Stimulated activated CD8-positive, alpha-beta memory T cell treated with anti-CD3 and anti-CD28 coated beads, Interleukin-15, amount 100 ng/mL, for 48 hours (primary cell): ENCODE measurements at regions not wholly inside any gene's neighbourhood (a gene's known extent, or its start where the extent isn't known, plus 50 kb on each side); places are given as distances from the start of the nearest gene placed in this dataset.
"Not testable (repeated sequence)": the region's sequence is repeated elsewhere in the genome, so short reads cannot be mapped to it uniquely, and the experiment has no call there.

ENCODE experiments used
- DNase-seq, 2 donors: peaks; one replicate each; pipeline ENCODE4 v3.0.0-alpha.2; 2020; ENCODE audit warnings: low read depth in 2 of 2

DNA sequence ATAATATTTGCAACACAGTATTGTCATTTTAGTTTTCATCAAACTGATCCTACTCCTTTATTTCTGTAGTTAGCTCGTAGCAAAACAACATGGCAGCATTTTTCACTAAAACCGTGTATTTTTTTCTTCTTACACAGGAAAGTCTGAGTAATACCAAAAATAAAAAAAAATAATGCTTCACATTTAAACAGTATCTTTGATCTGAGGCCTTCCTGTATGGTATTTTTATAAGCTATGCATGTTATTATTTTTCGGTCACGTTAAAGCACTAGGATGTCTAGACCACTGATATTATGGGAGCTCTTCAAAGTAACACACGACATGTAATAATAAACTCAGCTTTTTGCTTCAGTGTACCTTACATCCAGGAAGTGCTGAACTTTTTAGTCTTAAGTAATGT lies 94.1 kb upstream of the SRD5A3 start:
- no peak for DNase-seq

DNA sequence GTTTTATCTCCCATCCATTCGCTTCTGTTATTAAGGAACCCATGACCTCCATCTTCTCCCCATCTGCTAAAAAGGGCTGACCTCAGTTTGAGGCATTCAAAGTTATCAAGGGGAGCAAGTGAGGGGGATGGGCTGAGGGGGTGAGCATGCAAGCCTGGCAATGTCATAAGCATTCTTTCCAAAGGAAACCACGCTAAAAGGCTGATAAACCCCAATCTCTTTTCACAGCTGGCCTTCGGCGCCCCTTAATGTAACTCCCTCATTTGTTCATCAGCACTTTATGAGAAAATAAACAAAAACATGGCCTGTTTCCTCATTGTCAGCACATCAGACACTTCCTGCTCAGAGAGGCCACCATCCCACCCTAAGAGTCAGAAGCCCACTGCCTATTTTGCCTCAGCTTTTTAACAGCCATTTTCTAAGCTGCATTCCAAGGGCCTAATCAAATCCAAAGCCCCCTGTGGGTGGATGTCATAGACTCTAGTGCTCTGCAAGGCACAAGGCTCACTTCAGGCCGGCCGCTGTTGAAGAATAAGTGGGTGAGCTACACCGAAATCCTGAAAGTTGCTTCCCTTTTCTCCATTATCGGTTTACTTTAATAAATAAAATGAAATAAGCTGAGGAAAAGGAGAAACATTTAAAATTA lies 92.0 kb upstream of the SRD5A3 start:
- DNase-seq: no peak

DNA sequence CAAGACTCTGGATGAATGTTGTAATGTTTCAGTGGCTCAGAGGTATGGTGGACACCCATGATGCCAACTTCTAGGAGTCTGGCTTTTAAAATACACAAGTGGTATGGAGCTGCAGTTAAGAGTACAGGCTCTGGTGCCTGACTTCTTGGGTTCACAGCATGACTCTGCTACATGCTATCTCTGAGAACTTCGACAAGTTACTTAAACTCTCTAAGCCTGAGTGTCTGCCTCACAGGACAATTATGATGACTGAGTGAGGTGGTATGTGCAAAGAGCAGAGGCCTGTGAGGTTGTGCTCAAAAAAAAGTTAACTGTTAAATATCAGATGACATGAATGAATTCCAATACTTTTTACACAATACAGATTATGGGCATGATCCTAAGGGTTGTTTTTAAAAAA lies 90.9 kb upstream of the SRD5A3 start:
- DNase-seq: no peak

DNA sequence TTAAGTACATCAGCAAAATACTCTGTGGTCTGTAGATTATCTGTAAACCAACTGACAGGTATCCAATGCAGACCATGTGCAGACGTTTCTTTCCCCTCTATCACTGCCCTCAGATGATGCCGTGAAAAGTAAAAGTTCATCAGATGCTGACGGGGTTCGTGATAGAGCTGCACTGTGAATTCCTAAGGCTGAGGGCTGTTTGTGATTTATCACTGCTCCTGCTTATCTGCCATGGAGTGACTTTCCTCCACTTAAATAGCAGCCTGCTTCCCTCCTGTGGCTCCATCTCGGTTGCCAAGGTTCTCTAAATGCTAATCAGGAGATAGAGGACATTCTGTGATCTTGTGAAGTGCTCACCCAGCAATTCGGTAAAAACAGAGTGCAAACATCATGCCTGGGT lies 89.3 kb upstream of the SRD5A3 start:
- no peak for DNase-seq

DNA sequence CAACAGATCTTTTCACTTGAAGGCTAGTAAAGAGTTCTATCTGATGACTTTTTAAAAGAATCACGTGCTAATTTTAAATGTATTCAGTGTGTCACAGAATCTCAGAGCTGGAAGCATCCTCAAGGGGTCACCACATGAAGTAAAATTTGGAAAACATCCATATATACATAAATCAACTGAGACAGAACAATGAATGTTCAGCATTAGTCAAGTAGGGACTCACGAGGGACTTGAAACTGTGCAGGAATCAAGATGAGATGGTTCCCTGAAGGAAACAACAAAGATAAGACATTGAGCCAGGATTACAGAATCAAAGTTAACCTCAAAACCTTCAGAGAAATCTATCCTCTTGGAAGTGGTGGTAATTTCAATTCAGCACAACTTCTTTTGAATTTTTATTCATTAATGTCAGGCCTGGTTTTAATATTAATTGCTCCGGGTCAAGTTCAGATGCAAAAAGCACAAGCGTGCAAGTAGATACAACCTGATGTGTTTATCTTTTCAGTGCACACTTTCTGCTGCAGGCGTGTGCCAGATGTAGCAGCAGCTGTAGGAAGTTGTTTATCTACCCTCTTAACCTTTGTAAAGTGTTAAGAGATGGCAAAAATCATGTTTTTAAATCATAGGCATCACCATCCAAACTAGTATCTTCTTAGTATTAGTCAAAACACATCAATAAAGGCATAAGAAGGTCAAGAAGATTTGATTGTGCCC lies 87.7 kb upstream of the SRD5A3 start:
- no peak for DNase-seq

DNA sequence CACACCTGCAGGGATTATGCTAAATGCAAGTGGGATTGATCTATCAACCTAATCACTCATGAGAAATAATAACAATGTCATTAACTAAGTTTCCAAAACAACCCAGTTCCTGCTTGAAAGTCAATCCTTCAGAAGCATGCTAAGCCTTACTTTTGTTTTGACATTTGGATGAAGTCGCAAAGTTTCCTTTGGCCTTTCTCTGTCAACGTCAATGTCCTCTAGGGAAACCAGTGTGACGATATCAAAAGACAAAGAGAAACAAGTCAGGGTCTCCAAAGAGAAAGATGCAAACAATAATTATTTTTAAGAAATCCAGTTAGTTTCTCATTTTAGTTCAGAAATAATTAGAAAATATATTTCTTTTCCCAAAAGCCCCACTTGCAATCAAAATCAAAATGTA lies 86.7 kb upstream of the SRD5A3 start:
- no peak for DNase-seq

DNA sequence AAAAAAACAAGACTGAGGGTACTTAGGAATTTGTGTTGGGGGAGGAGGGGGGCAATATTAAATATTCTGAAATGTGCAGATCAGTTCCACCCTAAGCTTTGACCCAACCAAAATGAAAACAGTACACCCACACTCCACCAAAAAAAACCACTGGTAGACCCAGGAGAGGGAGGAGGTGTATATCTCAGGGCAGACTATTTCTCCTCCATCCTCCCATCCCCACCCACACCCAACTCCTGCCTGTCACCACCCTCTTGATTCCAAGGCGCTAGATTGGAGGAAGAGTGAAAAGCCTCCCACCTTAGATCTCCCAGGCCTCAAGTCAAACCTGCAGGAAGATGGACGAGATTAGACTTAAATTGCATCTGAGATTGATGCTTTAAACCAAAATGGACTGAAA lies 76.6 kb upstream of the SRD5A3 start:
- no peak for DNase-seq

DNA sequence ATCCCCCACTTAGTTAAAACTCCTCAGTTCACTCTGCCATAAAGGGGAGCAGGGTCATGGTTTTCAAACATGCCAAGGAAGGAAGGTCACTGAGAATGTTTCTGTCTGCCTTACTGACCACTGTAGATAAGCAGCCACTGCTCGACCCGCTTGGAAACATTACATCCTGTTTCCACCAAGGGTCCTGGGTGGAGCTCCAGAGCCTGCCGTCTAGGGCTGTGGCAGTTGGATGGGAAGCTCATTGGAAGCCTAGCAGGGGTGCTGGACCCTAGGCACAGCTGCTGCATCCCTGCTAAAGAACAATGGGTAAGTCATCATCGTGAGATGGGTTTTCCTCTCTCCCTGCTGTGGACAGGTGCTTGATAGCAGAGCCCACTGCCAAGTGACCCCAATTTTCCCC lies 76.0 kb upstream of the SRD5A3 start:
- no peak for DNase-seq

DNA sequence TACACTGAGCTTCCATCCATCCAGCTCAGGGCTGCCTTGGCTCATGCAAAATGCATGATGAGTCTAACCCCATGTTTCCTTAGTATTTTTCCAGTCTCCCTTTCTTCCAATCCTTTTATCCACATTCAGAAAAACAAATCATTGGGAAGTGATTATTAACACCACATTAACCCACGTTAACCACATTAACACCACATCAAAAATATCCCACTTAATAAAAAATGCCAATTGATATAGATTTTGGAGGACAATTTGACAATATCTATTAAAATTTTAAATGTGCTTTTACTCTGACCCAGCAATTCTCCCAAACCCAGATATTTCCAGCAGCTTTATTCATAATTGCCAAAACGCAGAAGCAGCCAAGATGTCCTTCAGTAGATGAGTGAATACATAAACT lies 75.6 kb upstream of the SRD5A3 start:
- no peak for DNase-seq

DNA sequence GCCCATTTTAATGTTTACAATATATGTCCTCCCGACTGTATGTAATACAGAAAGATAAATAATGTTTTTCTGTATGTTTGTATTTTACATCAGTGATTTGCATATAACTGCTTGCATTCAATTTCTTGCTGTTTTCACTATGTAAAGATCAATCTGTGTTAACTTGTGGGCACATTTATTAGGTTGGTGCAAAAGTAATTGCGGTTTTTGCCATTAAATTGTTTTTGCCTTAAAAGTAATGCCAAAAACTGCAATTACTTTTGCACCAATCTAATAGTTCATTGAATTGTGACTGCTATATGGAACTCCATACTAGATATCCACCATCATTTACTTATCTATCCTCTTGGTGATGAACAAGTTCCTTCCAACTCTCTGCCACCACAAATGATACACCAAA lies 73.9 kb upstream of the SRD5A3 start:
- DNase-seq: no peak

DNA sequence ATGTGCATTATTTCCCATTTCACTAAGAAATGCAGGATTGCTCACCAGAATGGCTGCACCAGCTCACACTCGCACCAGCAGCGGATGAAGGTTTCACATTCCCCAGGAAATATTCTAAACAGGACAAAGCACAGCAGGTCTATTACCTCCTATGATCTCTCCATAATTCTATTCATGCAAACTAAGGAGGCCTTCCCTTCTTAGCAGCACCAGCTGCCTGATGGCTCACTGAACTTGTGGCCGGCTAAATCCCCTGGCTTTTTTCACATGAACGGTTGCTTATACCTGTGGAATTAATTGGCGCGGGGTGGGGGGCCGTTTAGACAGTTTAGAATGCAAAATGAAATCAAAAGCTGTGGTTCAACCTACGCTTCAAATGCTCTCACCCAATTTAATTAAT lies 73.5 kb upstream of the SRD5A3 start:
- DNase-seq: no peak

DNA sequence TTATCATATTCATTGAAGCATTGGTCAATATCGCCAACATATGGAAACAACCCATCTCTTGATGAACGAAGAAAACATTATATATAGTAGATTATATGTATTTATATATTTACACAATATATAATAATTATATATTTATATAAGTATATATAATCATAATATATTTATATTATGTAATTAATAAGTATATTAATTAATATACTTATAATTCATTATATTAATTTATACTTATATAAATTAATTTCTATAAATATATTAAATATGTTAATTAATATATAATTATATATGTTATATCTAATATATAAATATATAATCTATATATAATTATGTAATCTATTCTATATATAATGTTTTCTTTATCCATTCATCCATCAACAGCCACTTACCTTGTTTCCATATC lies 69.0 kb upstream of the SRD5A3 start:
- DNase-seq: no peak

DNA sequence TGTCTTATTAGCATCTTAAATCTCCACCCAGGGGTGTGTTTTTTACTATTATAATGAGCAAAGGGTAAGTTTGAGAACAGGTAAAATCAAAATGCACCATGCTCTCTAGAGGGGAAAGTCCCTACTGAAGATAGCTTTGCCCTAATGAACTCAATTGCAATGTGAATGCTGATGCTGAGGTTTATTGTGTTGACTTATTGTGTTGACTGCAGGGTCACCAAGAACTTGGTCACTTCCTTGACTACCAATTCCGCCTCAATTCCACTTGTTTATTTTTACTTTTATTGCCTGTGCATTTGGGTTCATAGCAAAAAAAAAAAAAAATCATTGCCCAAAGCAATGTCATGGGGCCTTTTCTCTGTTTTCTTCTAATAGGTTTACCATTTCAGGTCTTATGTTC lies 67.7 kb upstream of the SRD5A3 start:
- DNase-seq: no peak

DNA sequence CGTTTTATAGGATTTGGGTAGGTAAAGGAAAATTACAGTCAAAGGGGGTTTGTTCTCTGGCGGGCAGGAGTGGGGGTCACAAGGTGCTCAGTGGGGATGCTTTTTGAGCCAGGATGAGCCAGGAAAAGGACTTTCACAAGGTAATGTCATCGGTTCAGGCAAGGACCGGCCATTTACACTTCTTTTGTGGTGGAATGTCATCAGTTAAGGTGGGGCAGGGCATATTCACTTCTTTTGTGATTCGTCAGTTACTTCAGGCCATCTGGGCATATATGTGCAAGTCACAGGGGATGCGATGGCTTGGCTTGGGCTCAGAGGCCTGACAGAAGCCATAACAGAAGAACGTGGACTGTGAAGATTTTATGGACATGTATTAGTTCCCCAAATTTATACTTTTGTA lies 65.6 kb upstream of the SRD5A3 start:
- DNase-seq: not testable (repeated sequence)

DNA sequence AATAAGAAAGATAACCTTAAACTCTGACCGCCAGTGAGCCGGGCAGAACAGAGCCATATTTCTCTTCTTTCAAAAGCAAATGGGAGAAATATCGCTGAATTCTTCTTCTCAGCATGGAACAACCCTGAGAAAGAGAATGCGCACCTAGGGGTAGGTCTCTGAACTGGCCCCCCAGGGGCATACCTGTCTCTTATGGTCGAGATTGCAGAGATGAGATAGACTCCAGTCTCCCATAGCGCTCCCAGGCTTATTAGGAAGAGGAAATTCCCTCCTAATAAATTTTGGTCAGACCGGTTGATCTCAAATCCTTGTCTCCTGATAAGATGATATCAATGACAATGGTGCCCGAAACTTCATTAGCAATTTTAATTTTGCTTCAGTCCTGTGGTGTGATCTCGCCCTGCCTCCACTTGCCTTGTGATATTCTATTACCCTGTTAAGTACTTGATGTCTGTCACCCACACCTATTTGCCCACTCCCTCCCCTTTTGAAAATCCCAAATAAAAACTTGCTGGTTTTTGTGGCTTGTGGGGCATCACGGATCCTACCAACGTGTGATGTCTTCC lies 64.8 kb upstream of the SRD5A3 start:
- not testable (repeated sequence) for DNase-seq

DNA sequence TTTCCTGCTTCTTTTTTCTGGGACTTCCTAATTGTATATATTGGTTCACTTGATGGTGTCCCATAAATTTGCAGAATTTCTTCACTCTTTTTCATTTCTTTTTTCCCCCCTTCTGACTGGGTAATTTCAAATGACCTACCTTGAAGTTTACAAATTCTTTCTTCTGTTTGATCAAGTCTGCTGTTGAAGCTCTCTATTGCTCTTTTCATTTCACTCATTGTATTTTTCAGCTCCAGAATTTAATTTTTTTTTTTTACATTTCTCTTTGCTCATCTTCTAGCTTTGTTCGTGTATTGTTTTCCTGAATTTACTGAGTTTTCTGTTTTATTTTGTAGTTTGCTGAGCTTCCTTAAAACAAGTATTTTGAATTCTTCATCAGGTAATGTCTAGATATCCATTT lies 61.7 kb upstream of the SRD5A3 start:
- DNase-seq: no peak

DNA sequence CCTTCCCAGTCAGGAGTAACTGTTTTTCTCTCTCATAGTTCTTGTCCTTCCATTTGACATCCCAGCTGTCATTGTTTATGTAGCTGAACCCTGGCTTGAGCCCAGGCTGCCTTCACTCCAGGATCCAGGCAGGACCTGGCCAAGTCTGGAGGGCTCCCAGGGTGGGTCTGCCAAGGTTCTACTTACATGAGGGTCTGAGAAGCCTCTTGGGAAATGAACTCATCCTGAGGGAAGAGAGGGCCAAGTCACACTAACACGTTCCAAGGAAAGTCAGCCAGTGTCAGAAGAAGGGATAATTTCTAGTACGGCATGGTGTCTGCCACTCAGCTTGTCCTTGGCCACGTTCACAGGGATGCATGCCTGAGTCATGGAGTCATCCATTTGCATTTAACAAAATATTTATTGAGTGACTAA lies 54.8 kb upstream of the SRD5A3 start:
- no peak for DNase-seq

DNA sequence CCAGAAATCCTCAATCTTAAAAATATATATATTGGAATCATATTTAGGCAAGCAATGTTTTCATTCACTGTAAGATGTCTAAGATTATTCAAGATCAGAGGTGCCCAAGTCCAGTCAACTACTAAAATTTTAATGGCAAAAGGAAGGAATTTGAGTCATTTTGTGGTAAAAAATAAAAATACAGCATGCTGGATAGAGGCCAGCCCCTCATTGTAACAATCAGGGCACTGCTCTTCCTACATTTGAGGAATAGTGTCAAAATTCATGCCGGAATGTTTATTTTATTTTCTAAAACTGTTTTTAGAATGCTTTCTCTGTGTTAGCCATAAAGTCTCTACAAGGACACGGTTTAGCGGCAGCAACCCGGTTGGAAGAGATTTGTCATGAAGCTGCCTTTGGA lies 49.9 kb upstream of the SRD5A3 start:
- no peak for DNase-seq
